ENCODE measurements at regions not wholly inside any gene's neighbourhood (a gene's known extent, or its start where the extent isn't known, plus 50 kb on each side); places are given as distances from the start of the nearest gene placed in this dataset.

- Histone ChIP-seq H3K27me3 (replicated peaks) (no peaks in the 10 kb centered on the region), H3K4me3 (ENCODE audit: low read depth, low read length) (no peak overlapping the region), H3K36me3 (replicated peaks) (no peaks in the 10 kb centered on the region), H3K27ac (no peak overlapping the region)
- DNase-seq = no peak
- in situ Hi-C loops (cut with HindIII; ENCODE audit: low pct_ligation_motif_present, low sequenced_read_pairs) = no loop called here
- TF ChIP-seq CTCF (IDR thresholded peaks at IDR 0.05; ENCODE audit: low read depth, low read length, missing control alignments) = no peak
These were observed 1889.4 kb upstream of the CDH9 start for GRCh38 chr5:28927559-28928326.

- Histone ChIP-seq H3K27ac (no peak overlapping the region), H3K4me3 (ENCODE audit: low read depth, low read length) (no peak overlapping the region), H3K27me3 (replicated peaks) (no peaks in the 10 kb centered on the region), H3K36me3 (replicated peaks) (no peaks in the 10 kb centered on the region)
- in situ Hi-C loops (cut with HindIII; ENCODE audit: low pct_ligation_motif_present, low sequenced_read_pairs) = no loop called here
- TF ChIP-seq CTCF (IDR thresholded peaks at IDR 0.05; ENCODE audit: low read depth, low read length, missing control alignments) = no peak
- DNase-seq = no peak
These were observed 1888.0 kb upstream of the CDH9 start for GRCh38 chr5:28926422-28926821.

GRCh38 chr5:28917631-28918030 is 1879.2 kb upstream of the CDH9 start:
- Histone ChIP-seq H3K27me3 (replicated peaks) (no peaks in the 10 kb centered on the region), H3K4me3 (ENCODE audit: low read depth, low read length) (no peak overlapping the region), H3K27ac (no peak overlapping the region), H3K36me3 (replicated peaks) (no peaks in the 10 kb centered on the region)
- in situ Hi-C loops (cut with HindIII; ENCODE audit: low pct_ligation_motif_present, low sequenced_read_pairs) = no loop called here
- no peak for TF ChIP-seq CTCF (IDR thresholded peaks at IDR 0.05; ENCODE audit: low read depth, low read length, missing control alignments)
- no peak for DNase-seq

GRCh38 chr5:28914297-28914696 is 1875.9 kb upstream of the CDH9 start:
- no peak overlapping the region for H3K4me3 ChIP-seq (ENCODE audit: low read depth, low read length)
- H3K27me3 ChIP-seq (replicated peaks) = no peaks in the 10 kb centered on the region
- H3K27ac ChIP-seq = no peak overlapping the region
- in situ Hi-C loops (cut with HindIII; ENCODE audit: low pct_ligation_motif_present, low sequenced_read_pairs) = no loop called here
- no peak for TF ChIP-seq CTCF (IDR thresholded peaks at IDR 0.05; ENCODE audit: low read depth, low read length, missing control alignments)
- DNase-seq = no peak
- no peaks in the 10 kb centered on the region for H3K36me3 ChIP-seq (replicated peaks)

- H3K27ac ChIP-seq = no peak overlapping the region
- no peaks in the 10 kb centered on the region for H3K36me3 ChIP-seq (replicated peaks)
- no peak for DNase-seq
- no peak overlapping the region for H3K4me3 ChIP-seq (ENCODE audit: low read depth, low read length)
- H3K27me3 ChIP-seq (replicated peaks) = no peaks in the 10 kb centered on the region
- no peak for TF ChIP-seq CTCF (IDR thresholded peaks at IDR 0.05; ENCODE audit: low read depth, low read length, missing control alignments)
- in situ Hi-C loops (cut with HindIII; ENCODE audit: low pct_ligation_motif_present, low sequenced_read_pairs) = no loop called here
These were observed 1865.3 kb upstream of the CDH9 start for GRCh38 chr5:28903643-28904042.

GRCh38 chr5:28896949-28897348 is 1858.6 kb upstream of the CDH9 start:
- in situ Hi-C loops (cut with HindIII; ENCODE audit: low pct_ligation_motif_present, low sequenced_read_pairs) = no loop called here
- Histone ChIP-seq H3K27ac (no peak overlapping the region), H3K4me3 (ENCODE audit: low read depth, low read length) (no peak overlapping the region), H3K27me3 (replicated peaks) (no peaks in the 10 kb centered on the region), H3K36me3 (replicated peaks) (no peaks in the 10 kb centered on the region)
- TF ChIP-seq CTCF (IDR thresholded peaks at IDR 0.05; ENCODE audit: low read depth, low read length, missing control alignments) = no peak
- DNase-seq = no peak

Measured in brain microvascular endothelial cell (primary cell).